ENCODE measurements at regions not wholly inside any gene's neighbourhood (a gene's known extent, or its start where the extent isn't known, plus 50 kb on each side); places are given as distances from the start of the nearest gene placed in this dataset.

DNA sequence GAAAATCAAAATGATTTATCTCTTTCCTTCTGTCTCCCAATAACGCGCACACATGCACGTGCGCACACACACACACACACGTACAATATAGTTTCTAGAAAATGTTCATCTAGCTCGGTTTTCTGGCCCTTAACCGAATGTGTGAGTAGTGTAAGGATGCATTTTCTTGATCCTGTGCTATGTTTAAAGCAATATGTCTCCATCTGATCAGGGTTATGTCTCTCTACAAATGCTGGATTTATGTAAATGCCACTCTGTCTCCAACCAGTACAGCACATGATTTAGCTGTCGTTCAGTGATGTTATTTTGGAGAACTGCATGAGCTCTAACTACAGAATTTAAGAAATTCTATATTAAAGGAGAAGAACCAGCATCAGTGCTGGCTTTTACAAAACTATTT, 198.0 kb downstream of the TJP1 start:
- Histone ChIP-seq H3K4me3 (ENCODE audit: low read depth in 1 of 3, low read length in 3 of 3) (no peak overlapping the region), H3K9ac (ENCODE audit: low read depth in 1 of 2, low read length in 2 of 2) (no peak overlapping the region), H3K36me3 (ENCODE audit: control insufficient read depth in 4 of 4, insufficient read depth in 3 of 4, low read depth in 1 of 4, low read length in 3 of 4) (no peaks in the 10 kb centered on the region), H3K27ac (ENCODE audit: low read depth in 1 of 2, low read length in 2 of 2) (no peak overlapping the region), H3K27me3 (ENCODE audit: control insufficient read depth in 4 of 4, insufficient read depth in 4 of 4, low read length in 3 of 4) (no peaks in the 10 kb centered on the region), H3K9me3 (ENCODE audit: control insufficient read depth in 4 of 4, low read length in 3 of 4) (no peaks in the 10 kb centered on the region), H3K4me1 (ENCODE audit: control insufficient read depth in 4 of 4, insufficient read depth in 4 of 4, low read length in 3 of 4) (no peaks in the 10 kb centered on the region)
- 89% methylated on average over 8 of the region's 8 CpGs for WGBS
- no peak for DNase-seq (ENCODE audit: low spot score)
- TF ChIP-seq, protein P1, sequence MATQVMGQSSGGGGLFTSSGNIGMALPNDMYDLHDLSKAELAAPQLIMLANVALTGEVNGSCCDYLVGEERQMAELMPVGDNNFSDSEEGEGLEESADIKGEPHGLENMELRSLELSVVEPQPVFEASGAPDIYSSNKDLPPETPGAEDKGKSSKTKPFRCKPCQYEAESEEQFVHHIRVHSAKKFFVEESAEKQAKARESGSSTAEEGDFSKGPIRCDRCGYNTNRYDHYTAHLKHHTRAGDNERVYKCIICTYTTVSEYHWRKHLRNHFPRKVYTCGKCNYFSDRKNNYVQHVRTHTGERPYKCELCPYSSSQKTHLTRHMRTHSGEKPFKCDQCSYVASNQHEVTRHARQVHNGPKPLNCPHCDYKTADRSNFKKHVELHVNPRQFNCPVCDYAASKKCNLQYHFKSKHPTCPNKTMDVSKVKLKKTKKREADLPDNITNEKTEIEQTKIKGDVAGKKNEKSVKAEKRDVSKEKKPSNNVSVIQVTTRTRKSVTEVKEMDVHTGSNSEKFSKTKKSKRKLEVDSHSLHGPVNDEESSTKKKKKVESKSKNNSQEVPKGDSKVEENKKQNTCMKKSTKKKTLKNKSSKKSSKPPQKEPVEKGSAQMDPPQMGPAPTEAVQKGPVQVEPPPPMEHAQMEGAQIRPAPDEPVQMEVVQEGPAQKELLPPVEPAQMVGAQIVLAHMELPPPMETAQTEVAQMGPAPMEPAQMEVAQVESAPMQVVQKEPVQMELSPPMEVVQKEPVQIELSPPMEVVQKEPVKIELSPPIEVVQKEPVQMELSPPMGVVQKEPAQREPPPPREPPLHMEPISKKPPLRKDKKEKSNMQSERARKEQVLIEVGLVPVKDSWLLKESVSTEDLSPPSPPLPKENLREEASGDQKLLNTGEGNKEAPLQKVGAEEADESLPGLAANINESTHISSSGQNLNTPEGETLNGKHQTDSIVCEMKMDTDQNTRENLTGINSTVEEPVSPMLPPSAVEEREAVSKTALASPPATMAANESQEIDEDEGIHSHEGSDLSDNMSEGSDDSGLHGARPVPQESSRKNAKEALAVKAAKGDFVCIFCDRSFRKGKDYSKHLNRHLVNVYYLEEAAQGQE (IDR thresholded peaks at IDR 0.05): no peak
- no peak for TF ChIP-seq TAF1 (conservative IDR thresholded peaks at IDR 0.05)
- TF ChIP-seq, protein P2, sequence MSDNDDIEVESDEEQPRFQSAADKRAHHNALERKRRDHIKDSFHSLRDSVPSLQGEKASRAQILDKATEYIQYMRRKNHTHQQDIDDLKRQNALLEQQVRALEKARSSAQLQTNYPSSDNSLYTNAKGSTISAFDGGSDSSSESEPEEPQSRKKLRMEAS (IDR thresholded peaks at IDR 0.05): no peak
- no peak for TF ChIP-seq HNF4G (IDR thresholded peaks at IDR 0.05)
- TF ChIP-seq GABPA (IDR thresholded peaks at IDR 0.05 in 1 of 2, conservative IDR thresholded peaks at IDR 0.05 in 1 of 2): no peak
- no peak for TF ChIP-seq FOXA1 (IDR thresholded peaks at IDR 0.05)
- TF ChIP-seq, protein P3, sequence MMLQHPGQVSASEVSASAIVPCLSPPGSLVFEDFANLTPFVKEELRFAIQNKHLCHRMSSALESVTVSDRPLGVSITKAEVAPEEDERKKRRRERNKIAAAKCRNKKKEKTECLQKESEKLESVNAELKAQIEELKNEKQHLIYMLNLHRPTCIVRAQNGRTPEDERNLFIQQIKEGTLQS (IDR thresholded peaks at IDR 0.05): no peak
- no peak for TF ChIP-seq YY1 (IDR thresholded peaks at IDR 0.05)
- TF ChIP-seq, protein P4, sequence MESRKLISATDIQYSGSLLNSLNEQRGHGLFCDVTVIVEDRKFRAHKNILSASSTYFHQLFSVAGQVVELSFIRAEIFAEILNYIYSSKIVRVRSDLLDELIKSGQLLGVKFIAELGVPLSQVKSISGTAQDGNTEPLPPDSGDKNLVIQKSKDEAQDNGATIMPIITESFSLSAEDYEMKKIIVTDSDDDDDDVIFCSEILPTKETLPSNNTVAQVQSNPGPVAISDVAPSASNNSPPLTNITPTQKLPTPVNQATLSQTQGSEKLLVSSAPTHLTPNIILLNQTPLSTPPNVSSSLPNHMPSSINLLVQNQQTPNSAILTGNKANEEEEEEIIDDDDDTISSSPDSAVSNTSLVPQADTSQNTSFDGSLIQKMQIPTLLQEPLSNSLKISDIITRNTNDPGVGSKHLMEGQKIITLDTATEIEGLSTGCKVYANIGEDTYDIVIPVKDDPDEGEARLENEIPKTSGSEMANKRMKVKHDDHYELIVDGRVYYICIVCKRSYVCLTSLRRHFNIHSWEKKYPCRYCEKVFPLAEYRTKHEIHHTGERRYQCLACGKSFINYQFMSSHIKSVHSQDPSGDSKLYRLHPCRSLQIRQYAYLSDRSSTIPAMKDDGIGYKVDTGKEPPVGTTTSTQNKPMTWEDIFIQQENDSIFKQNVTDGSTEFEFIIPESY (IDR thresholded peaks at IDR 0.05): no peak

DNA sequence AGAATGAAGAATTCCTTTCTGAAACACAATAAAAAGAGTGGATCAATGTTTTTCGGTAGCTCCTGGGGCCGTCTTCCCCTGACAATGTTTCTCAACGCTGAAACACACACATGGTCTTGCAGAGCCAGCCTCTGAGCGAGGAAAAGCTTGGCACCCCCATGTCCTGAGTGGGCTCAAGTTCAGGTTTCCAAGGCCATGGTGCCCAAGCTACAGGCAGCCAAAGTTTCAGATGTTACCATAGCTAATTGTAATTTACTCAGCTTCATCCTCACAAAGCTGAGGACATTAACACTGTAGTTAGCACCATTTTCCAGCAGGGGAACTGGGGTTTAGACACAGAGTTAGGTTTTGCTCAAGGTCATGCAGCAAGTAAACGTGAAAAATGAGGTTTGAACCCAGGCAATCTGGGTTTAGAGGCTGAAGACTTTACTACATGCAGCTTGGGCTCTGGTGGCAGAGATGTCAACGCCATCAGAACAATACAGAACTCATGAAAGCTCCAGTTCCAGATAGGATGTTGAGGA, 199.1 kb downstream of the TJP1 start:
- 73% methylated on average over 6 of the region's 6 CpGs for WGBS
- TF ChIP-seq, protein P3 (IDR thresholded peaks at IDR 0.05): no peak
- TF ChIP-seq EGR1 (IDR thresholded peaks at IDR 0.05; ENCODE audit: low read depth in 2 of 2): no peak
- TF ChIP-seq TAF1 (conservative IDR thresholded peaks at IDR 0.05): no peak
- TF ChIP-seq RXRA (IDR thresholded peaks at IDR 0.05): no peak
- no peak for TF ChIP-seq JUND (IDR thresholded peaks at IDR 0.05)
- no peak for TF ChIP-seq GABPA (IDR thresholded peaks at IDR 0.05 in 1 of 2, conservative IDR thresholded peaks at IDR 0.05 in 1 of 2)
- no peak for TF ChIP-seq NR2F2 (IDR thresholded peaks at IDR 0.05)
- no peak for TF ChIP-seq SP1 (IDR thresholded peaks at IDR 0.05)
- H3K9ac ChIP-seq (ENCODE audit: low read depth in 1 of 2, low read length in 2 of 2): no peak overlapping the region
- H3K4me3 ChIP-seq (ENCODE audit: low read depth in 1 of 3, low read length in 3 of 3): no peak overlapping the region
- H3K4me1 ChIP-seq (ENCODE audit: control insufficient read depth in 4 of 4, insufficient read depth in 4 of 4, low read length in 3 of 4): no peaks in the 10 kb centered on the region
- no peaks in the 10 kb centered on the region for H3K27me3 ChIP-seq (ENCODE audit: control insufficient read depth in 4 of 4, insufficient read depth in 4 of 4, low read length in 3 of 4)
- no peak overlapping the region for H3K27ac ChIP-seq (ENCODE audit: low read depth in 1 of 2, low read length in 2 of 2)
- H3K9me3 ChIP-seq (ENCODE audit: control insufficient read depth in 4 of 4, low read length in 3 of 4): no peaks in the 10 kb centered on the region
- DNase-seq (ENCODE audit: low spot score): no peak
- no peaks in the 10 kb centered on the region for H3K36me3 ChIP-seq (ENCODE audit: control insufficient read depth in 4 of 4, insufficient read depth in 3 of 4, low read depth in 1 of 4, low read length in 3 of 4)

Data from liver (tissue), 7 donors.